ENCODE measurements at regions not wholly inside any gene's neighbourhood (a gene's known extent, or its start where the extent isn't known, plus 50 kb on each side); places are given as distances from the start of the nearest gene placed in this dataset.

GRCh38 chr3:153624310-153625030 lies 462.4 kb downstream of the RAP2B start:
- Histone ChIP-seq H3K79me2 (no peaks in the 10 kb centered on the region), H3K9me3 (ENCODE audit: low read depth) (no peaks in the 10 kb centered on the region), H3K4me1 (ENCODE audit: insufficient read depth) (no peaks in the 10 kb centered on the region), H3K9me2 (replicated peaks; ENCODE audit: insufficient read depth) (no peaks in the 10 kb centered on the region), H3K27ac (no peak overlapping the region), H2AFZ (no peak overlapping the region), H3K36me3 (replicated peaks; ENCODE audit: insufficient read depth, low read depth) (no peaks in the 10 kb centered on the region), H3K4me2 (no peak overlapping the region), H3K4me3 (no peak overlapping the region), H3K27me3 (no peaks in the 10 kb centered on the region), H4K20me1 (ENCODE audit: insufficient read depth, poor library complexity, severe bottlenecking) (no peaks in the 10 kb centered on the region)
- DNase-seq (ENCODE audit: low spot score) = no peak
- TF ChIP-seq EZH2 (IDR thresholded peaks at IDR 0.05; ENCODE audit: borderline replicate concordance) = no peak
- TF ChIP-seq CTCF (IDR thresholded peaks at IDR 0.05; ENCODE audit: poor library complexity) = no peak
- no peak for TF ChIP-seq EZH2phosphoT487 (IDR thresholded peaks at IDR 0.05; ENCODE audit: low read depth, severe bottlenecking, unreplicated experiment)
- 92% methylated on average over 6 of the region's 6 CpGs for WGBS (ENCODE audit: low lambda C conversion rate, missing lambda C conversion rate)

GRCh38 chr3:153625506-153625905 lies 463.5 kb downstream of the RAP2B start:
- Histone ChIP-seq H3K4me3 (no peak overlapping the region), H4K20me1 (ENCODE audit: insufficient read depth, poor library complexity, severe bottlenecking) (no peaks in the 10 kb centered on the region), H3K36me3 (replicated peaks; ENCODE audit: insufficient read depth, low read depth) (no peaks in the 10 kb centered on the region), H3K4me1 (ENCODE audit: insufficient read depth) (no peaks in the 10 kb centered on the region), H3K79me2 (no peaks in the 10 kb centered on the region), H3K4me2 (no peak overlapping the region), H3K9me2 (replicated peaks; ENCODE audit: insufficient read depth) (no peaks in the 10 kb centered on the region), H3K27ac (no peak overlapping the region), H3K27me3 (no peaks in the 10 kb centered on the region), H3K9me3 (ENCODE audit: low read depth) (no peaks in the 10 kb centered on the region), H2AFZ (no peak overlapping the region)
- TF ChIP-seq CTCF (IDR thresholded peaks at IDR 0.05; ENCODE audit: poor library complexity) = peak; percentile 15
- no peak for TF ChIP-seq EZH2 (IDR thresholded peaks at IDR 0.05; ENCODE audit: borderline replicate concordance)
- no peak for TF ChIP-seq EZH2phosphoT487 (IDR thresholded peaks at IDR 0.05; ENCODE audit: low read depth, severe bottlenecking, unreplicated experiment)
- WGBS (ENCODE audit: low lambda C conversion rate, missing lambda C conversion rate) = 86% methylated on average over 3 of the region's 3 CpGs
- no peak for DNase-seq (ENCODE audit: low spot score)

GRCh38 chr3:153626158-153626557 lies 464.1 kb downstream of the RAP2B start:
- no peak overlapping the region for H3K4me2 ChIP-seq
- no peak overlapping the region for H3K27ac ChIP-seq
- H2AFZ ChIP-seq = no peak overlapping the region
- H3K4me1 ChIP-seq (ENCODE audit: insufficient read depth) = no peaks in the 10 kb centered on the region
- no peaks in the 10 kb centered on the region for H3K27me3 ChIP-seq
- H4K20me1 ChIP-seq (ENCODE audit: insufficient read depth, poor library complexity, severe bottlenecking) = no peaks in the 10 kb centered on the region
- no peak for TF ChIP-seq EZH2phosphoT487 (IDR thresholded peaks at IDR 0.05; ENCODE audit: low read depth, severe bottlenecking, unreplicated experiment)
- no peak for TF ChIP-seq EZH2 (IDR thresholded peaks at IDR 0.05; ENCODE audit: borderline replicate concordance)
- no peak for TF ChIP-seq CTCF (IDR thresholded peaks at IDR 0.05; ENCODE audit: poor library complexity)
- no peaks in the 10 kb centered on the region for H3K79me2 ChIP-seq
- WGBS (ENCODE audit: low lambda C conversion rate, missing lambda C conversion rate) = 82% methylated on average over 2 of the region's 2 CpGs
- no peaks in the 10 kb centered on the region for H3K9me3 ChIP-seq (ENCODE audit: low read depth)
- DNase-seq (ENCODE audit: low spot score) = no peak
- H3K36me3 ChIP-seq (replicated peaks; ENCODE audit: insufficient read depth, low read depth) = no peaks in the 10 kb centered on the region
- H3K4me3 ChIP-seq = no peak overlapping the region
- H3K9me2 ChIP-seq (replicated peaks; ENCODE audit: insufficient read depth) = no peaks in the 10 kb centered on the region
